IMR-90 (cell line): ENCODE measurements at regions not wholly inside any gene's neighbourhood (a gene's known extent, or its start where the extent isn't known, plus 50 kb on each side); places are given as distances from the start of the nearest gene placed in this dataset.
A peak's percentile ranks its signal among the peaks of the same experiment; 100 is the strongest.

ENCODE experiments used
- ATAC-seq: fragments of 200-7000 bp; cut with Tn5 transposase; 2 replicates; pipeline ENCODE4 v1.9.1; 2020; ENCODE audit warnings: low read depth, mild to moderate bottlenecking, moderate library complexity
- BruUV-seq: library from RNA; stranded (reverse); fragments of 400-500 nt; replicated peaks from 2 replicates; lab custom pipeline; 2021; lab: Mats Ljungman, UMichigan
- CTCF ChIA-PET: fragments of 300-600 bp; formaldehyde crosslinking; extraction: SDS; loops from one replicate; lab custom pipeline; 2021; ENCODE audit warnings: antibody characterized with exemption; lab: Yijun Ruan, JAX
- POLR2A ChIA-PET: fragments of 300-600 bp; sonication (Branson Sonifier 250); formaldehyde crosslinking; loops from one replicate; lab custom pipeline; 2022; ENCODE audit warnings: antibody characterized with exemption; ENCODE audit not compliant: unreplicated experiment; lab: Charles Lee
- DNase-seq: peaks from one replicate; pipeline ENCODE4 v3.0.0; 2013
- H2AFZ ChIP-seq: replicated peaks from 2 replicates; pipeline ENCODE3; 2013; ENCODE audit warnings: low read length, mild to moderate bottlenecking; ENCODE audit not compliant: poor library complexity
- H2AK5ac ChIP-seq: 2 replicates; pipeline ENCODE4 v1.6.1; 2013; ENCODE audit warnings: low read depth, low read length, inconsistent platforms
- H2AK9ac ChIP-seq: replicated peaks from 2 replicates; pipeline ENCODE3; 2013; ENCODE audit warnings: mild to moderate bottlenecking, low read depth, low read length, moderate library complexity; ENCODE audit not compliant: poor library complexity
- H2BK120ac ChIP-seq: 2 replicates; pipeline ENCODE4 v1.6.1; 2013; ENCODE audit warnings: low read depth, low read length, inconsistent platforms
- H2BK15ac ChIP-seq: 3 replicates; pipeline ENCODE4 v1.6.1; 2013; ENCODE audit warnings: low read depth, low read length, inconsistent platforms
- H2BK20ac ChIP-seq: 2 replicates; pipeline ENCODE4 v1.6.1; 2013; ENCODE audit warnings: low read depth, mild to moderate bottlenecking, inconsistent platforms, low read length, moderate library complexity
- H2BK5ac ChIP-seq: 2 replicates; pipeline ENCODE4 v1.6.1; 2013; ENCODE audit warnings: mild to moderate bottlenecking, low read depth, low read length, inconsistent platforms; ENCODE audit not compliant: poor library complexity, severe bottlenecking
- H3K14ac ChIP-seq: replicated peaks from 2 replicates; pipeline ENCODE4 v1.6.1; 2013; ENCODE audit warnings: low read depth, low read length, inconsistent platforms
- H3K18ac ChIP-seq: 2 replicates; pipeline ENCODE4 v1.6.1; 2013; ENCODE audit warnings: low read depth, low read length, control low read depth
- H3K23ac ChIP-seq: 2 replicates; pipeline ENCODE4 v1.6.1; 2013; ENCODE audit warnings: low read depth, low read length, inconsistent platforms
- H3K27ac ChIP-seq: 2 replicates; pipeline ENCODE4 v1.5.1; 2013; ENCODE audit warnings: mild to moderate bottlenecking, control low read depth, low read length; ENCODE audit not compliant: insufficient read depth
- H3K27me3 ChIP-seq: 2 replicates; pipeline ENCODE4 v1.6.1; 2013; ENCODE audit warnings: low read length; ENCODE audit not compliant: control insufficient read depth, insufficient read depth
- H3K36me3 ChIP-seq: 2 replicates; pipeline ENCODE4 v1.6.1; 2013; ENCODE audit warnings: low read length, mixed read lengths; ENCODE audit not compliant: control insufficient read depth, insufficient read depth
- H3K4ac ChIP-seq: 2 replicates; pipeline ENCODE4 v1.6.1; 2013; ENCODE audit warnings: low read depth, low read length, inconsistent platforms
- H3K4me1 ChIP-seq: 2 replicates; pipeline ENCODE4 v1.6.1; 2013; ENCODE audit warnings: low read length, mixed read lengths; ENCODE audit not compliant: control insufficient read depth, insufficient read depth
- H3K4me2 ChIP-seq: 2 replicates; pipeline ENCODE4 v1.6.1; 2013; ENCODE audit warnings: low read depth, mild to moderate bottlenecking, control low read depth, low read length, moderate library complexity
- H3K4me3 ChIP-seq: 2 replicates; pipeline ENCODE4 v1.5.1; 2013; ENCODE audit warnings: low read depth, mild to moderate bottlenecking, control low read depth, low read length, moderate library complexity; ENCODE audit not compliant: insufficient read depth
- H3K56ac ChIP-seq: 2 replicates; pipeline ENCODE4 v1.6.1; 2013; ENCODE audit warnings: low read length, inconsistent platforms; ENCODE audit not compliant: insufficient read depth; ENCODE audit errors: extremely low read depth
- H3K79me1 ChIP-seq, 2 experiments: 2 replicates each; pipeline ENCODE4 v1.6.1; 2013; ENCODE audit warnings: low read length in 2 of 2, inconsistent platforms in 1 of 2, low read depth in 1 of 2
- H3K9ac ChIP-seq: 2 replicates; pipeline ENCODE4 v1.6.1; 2013; ENCODE audit warnings: low read depth, low read length, control low read depth
- H3K9me1 ChIP-seq: 2 replicates; pipeline ENCODE4 v1.6.1; 2013; ENCODE audit warnings: low read length, inconsistent platforms; ENCODE audit not compliant: insufficient read depth
- H3K9me3 ChIP-seq: 2 replicates; pipeline ENCODE4 v1.6.1; 2013; ENCODE audit warnings: low read length; ENCODE audit not compliant: control insufficient read depth, insufficient read depth
- H4K20me1 ChIP-seq: 2 replicates; pipeline ENCODE4 v1.6.1; 2013; ENCODE audit warnings: low read length, inconsistent platforms; ENCODE audit not compliant: insufficient read depth
- H4K5ac ChIP-seq: 2 replicates; pipeline ENCODE4 v1.6.1; 2013; ENCODE audit warnings: mild to moderate bottlenecking, low read depth, low read length, control low read depth
- H4K8ac ChIP-seq, 2 experiments: 2 replicates each; pipeline ENCODE4 v1.6.1; 2013; ENCODE audit warnings: low read depth in 2 of 2, low read length in 2 of 2, control low read depth in 1 of 2, inconsistent platforms in 1 of 2
- H4K91ac ChIP-seq: 2 replicates; pipeline ENCODE4 v1.6.1; 2013; ENCODE audit warnings: low read depth, low read length, inconsistent platforms; ENCODE audit not compliant: insufficient read depth
- BHLHE40 ChIP-seq: fragments of 150-350 bp; IDR thresholded peaks from 2 replicates; pipeline ENCODE4 v1.6.1; 2016; ENCODE audit warnings: mild to moderate bottlenecking, low read depth, low read length
- CEBPB ChIP-seq: IDR thresholded peaks from 2 replicates; pipeline ENCODE4 v1.6.1; 2012; ENCODE audit warnings: low read depth, low read length, improper control_type of control experiment
- CHD1 ChIP-seq: IDR thresholded peaks from 2 replicates; pipeline ENCODE4 v1.6.1; 2012; ENCODE audit warnings: low read depth, low read length, improper control_type of control experiment
- CTCF ChIP-seq: conservative IDR thresholded peaks from 2 replicates; pipeline ENCODE4 v1.5.1; 2012; ENCODE audit warnings: mild to moderate bottlenecking, low read depth, low read length, improper control_type of control experiment
- MAFK ChIP-seq: IDR thresholded peaks from 2 replicates; pipeline ENCODE4 v1.6.1; 2012; ENCODE audit warnings: low read depth, low read length, improper control_type of control experiment
- NFE2L2 ChIP-seq: fragments of 150-350 bp; IDR thresholded peaks from 2 replicates; pipeline ENCODE4 v1.6.1; 2016; ENCODE audit warnings: low read depth, mild to moderate bottlenecking, low read length
- POLR2A ChIP-seq: IDR thresholded peaks from 2 replicates; pipeline ENCODE4 v1.6.1; 2012; ENCODE audit warnings: mild to moderate bottlenecking, low read depth, low read length
- RAD21 ChIP-seq: IDR thresholded peaks from 2 replicates; pipeline ENCODE4 v1.6.1; 2012; ENCODE audit warnings: low read length, improper control_type of control experiment
- RCOR1 ChIP-seq: IDR thresholded peaks from 2 replicates; pipeline ENCODE4 v1.6.1; 2012; ENCODE audit warnings: mild to moderate bottlenecking, low read length, improper control_type of control experiment; ENCODE audit not compliant: insufficient replicate concordance
- SMC3 ChIP-seq: fragments of 150-350 bp; IDR thresholded peaks from 2 replicates; pipeline ENCODE4 v1.6.1; 2016; ENCODE audit warnings: low read depth, mild to moderate bottlenecking, antibody characterized with exemption, low read length, moderate library complexity
- USF2 ChIP-seq: fragments of 150-350 bp; IDR thresholded peaks from 2 replicates; pipeline ENCODE4 v1.6.1; 2017; ENCODE audit warnings: mild to moderate bottlenecking, antibody characterized with exemption, low read length, low read depth
- WGBS, 2 experiments: methylation state at CpG; one replicate each; pipeline versions ENCODE4 v1.1.5 to v1.1.7; 2013; ENCODE audit warnings: missing lambda C conversion rate in 2 of 2; ENCODE audit not compliant: insufficient read length in 1 of 2; ENCODE audit errors: extremely low coverage in 2 of 2; 5-methylcytosine and 5-hydroxymethylcytosine counted together
- dilution Hi-C: fragments of 300-500 bp; cut with HindIII; formaldehyde crosslinking; loops from one replicate; pipeline ENCODE4 v1.14.3; 2018; ENCODE audit warnings: low sequenced_read_pairs; ENCODE audit not compliant: unreplicated experiment
- in situ Hi-C: fragments of 300-500 bp; cut with MboI; formaldehyde crosslinking; loops from 3 replicates; pipeline ENCODE4 v1.14.3; 2019; ENCODE audit warnings: low sequenced_read_pairs, inconsistent platforms, mixed read lengths
- intact Hi-C: fragments of 100-400 bp; cut with micrococcal nuclease; formaldehyde crosslinking; loops from 2 replicates; pipeline ENCODE4 v1.10.0; 2022
- TF ChIP-seq, protein P1 (sequence below): fragments of 150-350 bp; IDR thresholded peaks from 2 replicates; pipeline ENCODE4 v1.6.1; 2016; ENCODE audit warnings: low read depth, mild to moderate bottlenecking, low read length, moderate library complexity, borderline replicate concordance

- Histone ChIP-seq H2BK15ac (peak overlapping the region; percentile 58; the same call in 1 of the 3 replicates), H3K79me1 (peaks cover 4 to 41% of the 10 kb centered on the region in 2 experiments), H3K14ac (peak overlapping the region; percentile 10; the same call in 1 of the 2 replicates), H3K9me3 (no peaks in the 10 kb centered on the region), H3K9me1 (peaks cover 23% of the 10 kb centered on the region), H3K4me3 (no peak overlapping the region), H4K20me1 (no peaks in the 10 kb centered on the region), H3K56ac (no peak overlapping the region), H2AK9ac (no peak overlapping the region), H3K18ac (peak overlapping the region; percentile 42; the same call in 1 of the 2 replicates), H3K4me2 (no peak overlapping the region), H3K4me1 (peaks cover 18% of the 10 kb centered on the region), H3K4ac (peak overlapping the region; percentile 51), H3K23ac (peak overlapping the region; percentile 39; the same call in 1 of the 2 replicates), H2AK5ac (peak overlapping the region; percentile 71; the same call in 1 of the 2 replicates), H3K27me3 (no peaks in the 10 kb centered on the region), H3K27ac (no peak overlapping the region), H4K8ac (no peak overlapping the region; a peak in 1 of 4 replicates), H2AFZ (no peak overlapping the region), H3K9ac (no peak overlapping the region), H2BK5ac (no peak overlapping the region), H2BK120ac (peak overlapping the region; percentile 50; the same call in 1 of the 2 replicates), H4K5ac (peak overlapping the region; percentile 18; the same call in 1 of the 2 replicates), H4K91ac (peak overlapping the region; percentile 64; the same call in 1 of the 2 replicates), H3K36me3 (no peaks in the 10 kb centered on the region), H2BK20ac (peak overlapping the region; percentile 75)
- dilution Hi-C loops (no loop called here), in situ Hi-C loops (no loop called here), intact Hi-C loops (no loop called here)
- ATAC-seq (no peak), DNase-seq (no peak)
- no CpG with 5 or more reads among the region's 1 CpG for WGBS, 2 experiments
- ChIA-PET POLR2A (no interaction called here), CTCF (interaction anchor here (0.6 kb wide), 1 partner anchor 21 kb away, joined by 4 read pairs; no protein-coding TSS in a partner anchor)
- BruUV-seq = no TSS peak
- no peak for TF ChIP-seq CTCF
- no peak for TF ChIP-seq BHLHE40
- no peak for TF ChIP-seq SMC3
- no peak for TF ChIP-seq USF2
- TF ChIP-seq RAD21 = no peak
- TF ChIP-seq NFE2L2 = no peak
- no peak for TF ChIP-seq MAFK
- no peak for TF ChIP-seq CHD1
- TF ChIP-seq, protein P1, sequence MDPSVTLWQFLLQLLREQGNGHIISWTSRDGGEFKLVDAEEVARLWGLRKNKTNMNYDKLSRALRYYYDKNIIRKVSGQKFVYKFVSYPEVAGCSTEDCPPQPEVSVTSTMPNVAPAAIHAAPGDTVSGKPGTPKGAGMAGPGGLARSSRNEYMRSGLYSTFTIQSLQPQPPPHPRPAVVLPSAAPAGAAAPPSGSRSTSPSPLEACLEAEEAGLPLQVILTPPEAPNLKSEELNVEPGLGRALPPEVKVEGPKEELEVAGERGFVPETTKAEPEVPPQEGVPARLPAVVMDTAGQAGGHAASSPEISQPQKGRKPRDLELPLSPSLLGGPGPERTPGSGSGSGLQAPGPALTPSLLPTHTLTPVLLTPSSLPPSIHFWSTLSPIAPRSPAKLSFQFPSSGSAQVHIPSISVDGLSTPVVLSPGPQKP = no peak
- no peak for TF ChIP-seq CEBPB
- no peak for TF ChIP-seq POLR2A
- TF ChIP-seq RCOR1 = no peak
Measured at GRCh38 chr14:51600658-51601057, 51.1 kb upstream of the FRMD6 start.
